HG03060 (cell line): ENCODE measurements at regions not wholly inside any gene's neighbourhood (a gene's known extent, or its start where the extent isn't known, plus 50 kb on each side); places are given as distances from the start of the nearest gene placed in this dataset.

Experiments used
- ATAC-seq: cut with Tn5 transposase; IDR thresholded peaks from one replicate; pipeline ENCODE4 v1.9.1; 2021; ENCODE audit warnings: low read depth, moderate number of reproducible peaks; ENCODE audit not compliant: unreplicated experiment

GRCh38 chr2:76330865-76331264, 620.1 kb upstream of the GCFC2 start:
- ATAC-seq: no peak

DNA sequence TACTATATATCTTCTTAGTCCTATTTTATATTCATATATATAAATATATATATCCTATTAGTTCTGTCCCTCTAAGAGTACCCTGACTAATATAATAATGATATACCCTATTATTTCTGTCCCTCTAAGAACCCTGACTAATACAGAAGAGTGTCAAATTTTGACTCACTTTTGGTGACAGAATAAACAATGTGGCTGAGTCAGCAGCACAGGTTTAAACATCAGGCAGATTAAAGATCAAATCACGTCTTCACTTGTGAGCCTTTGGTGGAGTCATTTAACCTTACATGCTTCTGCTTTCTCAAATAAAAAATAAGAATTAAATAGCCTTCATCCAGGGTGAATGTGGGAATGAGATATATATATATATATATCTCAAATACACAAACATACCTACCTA, 615.9 kb upstream of the GCFC2 start:
- no peak for ATAC-seq

GRCh38 chr2:76323381-76323780, 612.7 kb upstream of the GCFC2 start:
- ATAC-seq: no peak

DNA sequence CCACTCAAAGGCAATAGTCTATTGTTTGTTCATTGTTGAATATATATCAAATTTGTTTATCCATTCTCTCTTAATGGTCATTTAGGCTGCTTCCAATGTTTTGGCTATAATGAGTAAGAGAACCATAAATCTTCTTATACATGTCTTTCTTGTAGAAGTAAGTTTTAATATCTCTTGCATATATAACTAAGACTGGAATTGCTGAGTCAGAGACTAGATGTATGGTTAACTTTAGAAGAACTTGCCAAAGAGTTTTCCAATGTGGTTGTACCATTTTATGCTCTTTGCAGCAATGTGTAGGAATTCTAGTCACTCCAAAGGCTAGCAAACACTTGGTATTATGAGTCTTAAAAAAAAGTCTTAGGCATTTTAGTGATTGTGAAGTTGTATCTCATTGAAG, 610.0 kb upstream of the GCFC2 start:
- no peak for ATAC-seq

GRCh38 chr2:76318848-76319360, 608.2 kb upstream of the GCFC2 start:
- ATAC-seq: no peak

- no peak for ATAC-seq
Observed at GRCh38 chr2:76316691-76317090, 606.0 kb upstream of the GCFC2 start.

- no peak for ATAC-seq
Observed at GRCh38 chr2:76314271-76315020, 603.7 kb upstream of the GCFC2 start.

DNA sequence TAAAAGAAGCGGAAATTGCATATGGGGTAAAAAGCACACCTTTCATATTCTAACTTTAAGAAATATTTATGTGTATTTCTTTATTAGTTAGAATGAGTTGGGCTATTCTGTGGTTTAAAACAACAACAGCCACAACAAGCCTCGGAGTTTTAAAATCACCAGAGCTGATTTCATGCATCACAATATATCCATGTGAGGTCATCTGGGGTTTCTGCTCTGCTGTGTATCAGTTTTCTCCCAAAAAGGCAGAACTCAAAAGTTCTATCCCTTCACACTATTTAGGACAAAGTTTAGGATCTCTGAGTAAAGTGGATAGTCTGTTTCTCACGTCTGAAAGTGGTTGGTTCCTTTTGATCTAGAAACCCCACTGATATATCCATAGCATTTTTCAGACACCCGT, 601.5 kb upstream of the GCFC2 start:
- no peak for ATAC-seq

DNA sequence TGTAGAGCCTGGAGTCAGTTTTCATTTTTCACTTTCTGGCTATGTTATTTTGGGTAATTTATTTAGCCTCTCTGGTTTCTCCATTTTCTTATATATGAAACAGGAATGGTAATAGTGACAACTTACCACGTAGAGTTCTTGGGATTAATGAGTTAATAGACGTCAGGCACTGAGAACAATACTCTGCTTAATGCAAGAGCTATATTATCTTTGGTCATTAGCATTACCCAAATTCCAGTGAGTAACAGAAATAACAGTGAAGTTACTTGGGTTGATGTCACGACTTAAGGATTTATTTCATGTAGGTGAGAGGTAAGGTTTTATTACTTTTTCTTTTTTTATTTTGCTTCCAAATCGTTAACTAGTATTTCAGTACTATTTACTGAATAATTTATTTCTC, 601.0 kb upstream of the GCFC2 start:
- no peak for ATAC-seq

GRCh38 chr2:76310894-76311633, 600.3 kb upstream of the GCFC2 start:
- ATAC-seq: no peak

GRCh38 chr2:76307495-76307894, 596.8 kb upstream of the GCFC2 start:
- ATAC-seq: no peak

DNA sequence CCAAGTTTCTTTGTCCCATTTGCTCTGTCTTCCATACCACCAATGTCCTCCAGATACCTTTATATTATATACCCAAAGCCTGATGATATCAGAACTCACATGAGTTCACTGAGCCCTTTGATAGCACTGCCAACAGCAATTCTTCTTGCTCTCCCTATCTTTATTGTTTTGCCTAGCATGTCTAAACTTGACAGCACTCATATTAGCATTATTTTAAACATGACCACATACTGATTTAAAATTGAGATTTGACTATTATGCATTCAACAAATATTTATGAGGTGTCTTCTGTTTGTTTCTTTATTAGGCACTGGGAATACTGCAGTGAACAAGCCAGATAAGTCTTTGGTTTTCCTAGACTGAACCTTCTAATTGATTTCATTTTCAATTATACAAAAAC, 587.3 kb upstream of the GCFC2 start:
- ATAC-seq: no peak

DNA sequence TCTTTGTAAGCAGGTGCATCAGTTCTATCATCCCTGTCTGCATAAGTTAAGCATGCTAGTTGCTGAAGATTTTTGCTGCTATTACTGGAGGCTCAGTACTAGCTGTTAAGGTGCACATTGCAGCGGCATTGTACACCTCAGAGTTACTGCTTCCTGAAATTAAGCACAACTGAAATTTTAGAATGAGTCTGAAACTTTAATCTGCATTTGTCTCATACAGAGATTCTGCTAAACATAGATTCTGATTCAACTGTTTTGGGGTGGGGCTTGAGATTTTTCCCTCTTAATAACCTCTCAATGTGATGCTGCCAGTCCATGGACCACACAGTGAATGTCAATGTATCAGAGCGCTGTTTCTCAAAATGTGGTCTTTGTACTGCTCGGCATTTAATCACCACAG, 585.7 kb upstream of the GCFC2 start:
- ATAC-seq: no peak

DNA sequence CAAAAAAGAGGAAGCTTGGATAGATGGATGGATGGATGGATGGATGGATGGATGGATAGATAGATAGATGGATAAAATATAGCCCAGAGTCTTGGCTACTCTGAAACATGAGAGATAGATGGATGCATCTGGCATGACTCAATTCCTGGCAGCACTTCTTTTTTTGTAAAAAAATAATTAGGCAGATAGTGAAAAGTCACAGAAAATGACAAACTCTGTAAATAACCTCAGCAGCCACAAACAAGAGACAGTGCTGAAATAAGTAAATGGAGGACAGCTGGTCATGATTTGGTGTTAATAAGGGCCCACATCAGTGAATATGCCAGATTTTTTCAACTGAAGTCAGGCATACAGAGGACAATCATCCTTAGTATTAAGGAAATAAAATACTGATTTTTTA, 585.0 kb upstream of the GCFC2 start:
- ATAC-seq: no peak

GRCh38 chr2:76288598-76288997, 577.9 kb upstream of the GCFC2 start:
- ATAC-seq: no peak

- no peak for ATAC-seq
Observed at GRCh38 chr2:76288146-76288545, 577.4 kb upstream of the GCFC2 start.

DNA sequence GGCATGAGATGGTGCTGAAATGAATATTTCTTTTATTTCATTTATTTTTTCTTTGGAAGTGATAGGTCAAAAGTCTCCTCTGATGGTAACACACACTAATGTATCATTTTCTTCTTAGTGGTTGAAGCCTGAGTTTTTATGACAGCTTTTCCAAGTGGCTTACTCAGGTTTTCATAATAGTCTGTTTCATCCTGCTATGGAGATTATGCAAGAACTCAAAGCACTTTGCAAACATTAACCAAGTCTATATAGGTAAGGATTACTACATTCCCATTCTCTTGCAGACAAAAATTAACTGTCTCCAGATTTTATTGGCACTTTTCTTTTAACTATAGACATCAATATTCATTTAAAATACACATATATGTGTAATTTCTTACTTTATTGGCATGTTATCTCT, 572.6 kb upstream of the GCFC2 start:
- no peak for ATAC-seq

- no peak for ATAC-seq
Observed at GRCh38 chr2:76281156-76281841, 570.6 kb upstream of the GCFC2 start.

DNA sequence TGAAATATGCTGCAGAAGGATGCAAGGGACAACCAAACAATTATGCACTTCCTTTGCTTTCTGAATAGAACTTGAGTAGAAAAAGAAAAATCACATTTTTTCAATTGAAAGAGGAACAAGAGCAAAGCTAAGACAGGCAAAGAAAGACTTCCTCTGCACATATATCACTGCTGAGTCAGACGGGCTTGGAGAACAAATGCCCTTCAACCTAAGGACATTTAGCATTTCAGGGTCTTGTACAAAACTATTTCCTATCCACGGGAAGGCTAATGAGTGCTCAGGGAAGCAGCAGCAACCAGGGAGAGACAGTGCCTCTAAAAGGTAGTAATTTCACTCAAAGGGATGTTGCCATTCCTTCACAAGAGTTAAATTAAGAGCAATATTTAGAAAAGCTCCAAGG, 570.0 kb upstream of the GCFC2 start:
- ATAC-seq: no peak

DNA sequence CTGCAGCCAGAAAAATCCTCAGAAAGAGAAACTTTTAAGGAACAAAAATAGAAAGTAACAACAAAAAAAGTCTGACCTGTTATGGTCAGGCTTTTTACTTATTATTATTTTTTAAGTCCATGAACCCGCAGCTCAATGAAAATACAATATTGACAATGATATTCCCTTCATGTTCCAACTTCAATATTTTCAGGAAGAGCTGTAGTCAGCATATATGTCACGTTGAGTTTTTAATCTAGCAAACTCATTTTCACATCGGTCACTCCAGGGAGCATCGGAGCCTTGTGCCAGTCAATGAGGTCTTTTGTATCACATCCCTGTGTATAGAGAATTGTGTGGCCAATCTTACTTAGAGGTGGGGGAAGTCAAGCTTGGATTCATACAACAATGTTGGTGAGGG, 568.4 kb upstream of the GCFC2 start:
- ATAC-seq: no peak

- no peak for ATAC-seq
Observed at GRCh38 chr2:76275788-76276187, 565.1 kb upstream of the GCFC2 start.
